ENCODE measurements at regions not wholly inside any gene's neighbourhood (a gene's known extent, or its start where the extent isn't known, plus 50 kb on each side); places are given as distances from the start of the nearest gene placed in this dataset.

GRCh38 chr6:144364208-144364720 is 79.1 kb downstream of the UTRN start:
- Histone ChIP-seq H4K5ac (ENCODE audit: insufficient read length, low read depth, low read length) (no peak overlapping the region), H2AFZ (ENCODE audit: low read length) (no peak overlapping the region), H4K20me1 (ENCODE audit: control insufficient read depth, insufficient read depth, insufficient read length) (no peaks in the 10 kb centered on the region), H3K4ac (ENCODE audit: low read depth, low read length) (no peak overlapping the region), H3K4me2 (ENCODE audit: insufficient read depth, insufficient read length, low read length) (no peak overlapping the region), H3K79me1 (ENCODE audit: insufficient read depth, low read depth, low read length, poor library complexity, severe bottlenecking) (no peaks in the 10 kb centered on the region), H3K4me1 (ENCODE audit: insufficient read depth, low read length) (peaks cover 5% of the 10 kb centered on the region), H3K9ac (ENCODE audit: extremely low read depth, insufficient read length, low read length) (no peak overlapping the region), H2BK20ac (ENCODE audit: low read depth, low read length, poor library complexity, severe bottlenecking) (no peak overlapping the region), H3K9me3 (ENCODE audit: control insufficient read depth, low read depth, low read length) (no peaks in the 10 kb centered on the region), H3K23me2 (ENCODE audit: insufficient read length, low read depth, low read length, poor library complexity, severe bottlenecking) (no peaks in the 10 kb centered on the region), H3T11ph (ENCODE audit: low read length) (no peak overlapping the region), H2BK5ac (ENCODE audit: insufficient read length, low read length) (no peak overlapping the region), H3K79me2 (ENCODE audit: insufficient read depth, low read length) (peaks cover 3% of the 10 kb centered on the region; the same call in 1 of the 2 replicates), H3K27ac (ENCODE audit: insufficient read length, low read depth, low read length) (no peak overlapping the region), H3K23ac (ENCODE audit: insufficient read length, low read depth, low read length) (no peak overlapping the region), H3K56ac (ENCODE audit: insufficient read length, low read depth, low read length) (no peak overlapping the region), H3K27me3 (ENCODE audit: insufficient read depth, low read length) (no peaks in the 10 kb centered on the region), H4K8ac (replicated peaks; ENCODE audit: insufficient read length, low read depth, low read length) (no peak overlapping the region), H4K91ac (ENCODE audit: insufficient read length, low read depth, low read length) (no peak overlapping the region), H2BK15ac (ENCODE audit: low read depth, low read length) (no peak overlapping the region), H3K14ac (ENCODE audit: insufficient read depth, low read length) (no peak overlapping the region), H2BK12ac (ENCODE audit: insufficient read length, low read depth, low read length) (no peak overlapping the region), H2AK5ac (ENCODE audit: insufficient read length, low read length) (no peak overlapping the region), H2BK120ac (ENCODE audit: low read depth, low read length, poor library complexity, severe bottlenecking) (no peak overlapping the region), H3K18ac (ENCODE audit: insufficient read length, low read depth, low read length) (no peak overlapping the region)
- H3K9me3 Mint-ChIP-seq, result 0 out of 5 replicates have a peak, but pooled peaks cover 0 to 2% of the 10 kb centered on the region in 2 experiments
- no peak for DNase-seq
- no peak for TF ChIP-seq CTCF (conservative IDR thresholded peaks at IDR 0.05)
- peaks cover 0 to 2% (median 0%) of the 10 kb centered on the region in 3 experiments; a peak in 1 of 7 replicates for H3K36me3 Mint-ChIP-seq (ENCODE audit: insufficient read depth in 1 of 3, low read depth in 3 of 3)
- no CpG with 5 or more reads among the region's 7 CpGs for WGBS (ENCODE audit: extremely low coverage, insufficient read length, low lambda C conversion rate)
- H3K4me3 Mint-ChIP-seq, result no peak overlapping the region
- peak overlapping the region in 1 of 3 experiments; percentile 1; a peak in 2 of 7 replicates for H3K27ac Mint-ChIP-seq
- peaks cover 15 to 17% of the 10 kb centered on the region in 2 experiments; a peak in 3 of 4 replicates for H3K4me1 Mint-ChIP-seq
- H3K27me3 Mint-ChIP-seq (ENCODE audit: low read depth), result no peaks in the 10 kb centered on the region

All from H9 (cell line).